Neuronal stem cell (in vitro differentiated cells): ENCODE measurements at regions not wholly inside any gene's neighbourhood (a gene's known extent, or its start where the extent isn't known, plus 50 kb on each side); places are given as distances from the start of the nearest gene placed in this dataset.

ENCODE experiments used
- DNase-seq: peaks from one replicate; pipeline ENCODE4 v3.0.0-alpha.2; 2013; ENCODE audit warnings: low spot score
- H2AFZ ChIP-seq: one replicate; pipeline ENCODE4 v1.6.1; 2013; ENCODE audit warnings: mild to moderate bottlenecking, low read length, inconsistent platforms
- H2AK5ac ChIP-seq: 2 replicates; pipeline ENCODE4 v1.6.1; 2013; ENCODE audit warnings: low read depth, mild to moderate bottlenecking, inconsistent platforms, low read length, moderate library complexity, mixed read lengths
- H2BK120ac ChIP-seq: 2 replicates; pipeline ENCODE4 v1.6.1; 2013; ENCODE audit warnings: low read depth, mild to moderate bottlenecking, inconsistent platforms, low read length, moderate library complexity, mixed read lengths
- H2BK12ac ChIP-seq: one replicate; pipeline ENCODE4 v1.6.1; 2013; ENCODE audit warnings: low read length, inconsistent platforms
- H2BK15ac ChIP-seq: 2 replicates; pipeline ENCODE4 v1.6.1; 2013; ENCODE audit warnings: mild to moderate bottlenecking, low read length, inconsistent platforms, mixed read lengths
- H2BK5ac ChIP-seq: one replicate; pipeline ENCODE4 v1.6.1; 2013; ENCODE audit warnings: inconsistent platforms, mild to moderate bottlenecking, low read length, moderate library complexity
- H3K14ac ChIP-seq: one replicate; pipeline ENCODE4 v1.6.1; 2013; ENCODE audit warnings: low read length, inconsistent platforms
- H3K18ac ChIP-seq: 2 replicates; pipeline ENCODE4 v1.6.1; 2013; ENCODE audit warnings: low read length, inconsistent platforms
- H3K23ac ChIP-seq: 2 replicates; pipeline ENCODE4 v1.6.1; 2013; ENCODE audit warnings: low read depth, mild to moderate bottlenecking, mixed read lengths, low read length, inconsistent platforms; ENCODE audit not compliant: poor library complexity
- H3K27ac ChIP-seq: replicated peaks from 3 replicates; pipeline ENCODE4 v1.5.1; 2013; ENCODE audit warnings: low read length, inconsistent platforms
- H3K27me3 ChIP-seq, 3 experiments: 2 replicates each; pipeline ENCODE4 v1.6.1; 2013; ENCODE audit warnings: low read length in 3 of 3, mild to moderate bottlenecking in 2 of 3, inconsistent platforms in 1 of 3, low read depth in 1 of 3, mixed read lengths in 1 of 3, moderate library complexity in 1 of 3; ENCODE audit not compliant: control insufficient read depth in 3 of 3, insufficient read depth in 3 of 3
- H3K36me3 ChIP-seq, 2 donors: replicated peaks in 1 of 2; 2 replicates each; pipeline ENCODE4 v1.6.1; 2013; ENCODE audit warnings: low read length in 2 of 2; ENCODE audit not compliant: control insufficient read depth in 2 of 2, insufficient read depth in 2 of 2
- H3K4ac ChIP-seq: 2 replicates; pipeline ENCODE4 v1.6.1; 2013; ENCODE audit warnings: inconsistent platforms, mild to moderate bottlenecking, low read length, moderate library complexity
- H3K4me1 ChIP-seq, 2 donors: 1 replicate in 1 of 2; 2 replicates in 1 of 2; pipeline ENCODE4 v1.6.1; 2013; ENCODE audit warnings: low read length in 2 of 2, low read depth in 1 of 2; ENCODE audit not compliant: control insufficient read depth in 2 of 2, insufficient read depth in 1 of 2
- H3K4me2 ChIP-seq: one replicate; pipeline ENCODE4 v1.6.1; 2013; ENCODE audit warnings: mild to moderate bottlenecking, low read length, inconsistent platforms; ENCODE audit not compliant: insufficient read depth, poor library complexity, severe bottlenecking
- H3K4me3 ChIP-seq, 2 donors: 2 replicates each; pipeline ENCODE4 v1.5.1; 2013; ENCODE audit warnings: low read length in 2 of 2, mild to moderate bottlenecking in 2 of 2, inconsistent platforms in 1 of 2, moderate library complexity in 1 of 2
- H3K79me1 ChIP-seq: one replicate; pipeline ENCODE4 v1.6.1; 2013; ENCODE audit warnings: low read depth, mild to moderate bottlenecking, inconsistent platforms, low read length, moderate library complexity
- H3K9ac ChIP-seq: one replicate; pipeline ENCODE4 v1.6.1; 2013; ENCODE audit warnings: mild to moderate bottlenecking, low read depth, low read length, inconsistent platforms; ENCODE audit not compliant: poor library complexity
- H3K9me3 ChIP-seq, 2 donors: replicated peaks in 1 of 2; 2 replicates each; pipeline versions ENCODE3 to v1.6.1; 2013; ENCODE audit warnings: low read length in 2 of 2, mild to moderate bottlenecking in 2 of 2, inconsistent platforms in 1 of 2, low read depth in 1 of 2, mixed read lengths in 1 of 2, moderate library complexity in 1 of 2; ENCODE audit not compliant: control insufficient read depth in 2 of 2, insufficient read depth in 1 of 2
- H4K8ac ChIP-seq: one replicate; pipeline ENCODE4 v1.6.1; 2013; ENCODE audit warnings: low read depth, mild to moderate bottlenecking, inconsistent platforms, low read length, moderate library complexity
- H4K91ac ChIP-seq: one replicate; pipeline ENCODE4 v1.6.1; 2013; ENCODE audit warnings: low read length, low read depth, mild to moderate bottlenecking, inconsistent platforms; ENCODE audit not compliant: poor library complexity
- WGBS, 2 donors: extraction: QIAGEN DNeasy Blood & Tissue Kit; methylation state at CpG; one replicate each; pipeline ENCODE4 v1.1.7; 2013; ENCODE audit warnings: missing lambda C conversion rate in 2 of 2, mixed read lengths in 1 of 2; ENCODE audit not compliant: insufficient read length in 2 of 2, insufficient replicate concordance in 1 of 2; ENCODE audit errors: extremely low coverage in 2 of 2; 5-methylcytosine and 5-hydroxymethylcytosine counted together

DNA sequence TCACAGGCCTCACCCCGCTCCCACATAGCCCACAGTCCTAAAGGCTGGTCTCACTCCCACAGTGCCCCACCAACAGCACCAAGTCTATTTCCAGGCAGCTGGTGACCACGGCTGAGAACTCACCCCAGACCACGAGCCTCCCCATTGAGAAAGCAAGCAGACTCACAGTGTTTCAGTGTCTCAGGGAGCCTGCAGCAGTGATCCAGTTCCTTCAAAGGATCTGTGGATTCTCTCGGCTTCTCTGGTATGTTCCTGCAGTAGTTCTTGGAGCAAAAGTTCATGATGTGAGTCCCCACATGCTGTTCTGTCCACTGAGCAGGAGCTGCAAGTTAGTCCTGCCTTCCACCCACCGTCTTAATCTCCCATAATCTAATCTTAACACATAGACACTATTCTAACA, 185.3 kb upstream of the CDH6 start:
- H2BK5ac ChIP-seq = no peak overlapping the region
- no peak overlapping the region for H2AFZ ChIP-seq
- H3K36me3 ChIP-seq = no peaks in the 10 kb centered on the region
- WGBS, 2 donors = no CpG with 5 or more reads among the region's 5 CpGs
- no peak overlapping the region for H4K8ac ChIP-seq
- H2BK15ac ChIP-seq = no peak overlapping the region
- no peak for DNase-seq
- H3K27me3 ChIP-seq = no peaks in the 10 kb centered on the region
- no peak overlapping the region for H3K4me3 ChIP-seq
- no peak overlapping the region for H4K91ac ChIP-seq
- H3K9me3 ChIP-seq = peaks cover 3 to 6% of the 10 kb centered on the region in 2 donors
- no peak overlapping the region for H3K23ac ChIP-seq
- H2BK12ac ChIP-seq = no peak overlapping the region
- H3K27ac ChIP-seq = no peak overlapping the region
- H3K4me1 ChIP-seq = peaks cover 0 to 1% of the 10 kb centered on the region in 2 donors
- no peaks in the 10 kb centered on the region for H3K79me1 ChIP-seq
- no peak overlapping the region for H3K4me2 ChIP-seq
- H2AK5ac ChIP-seq = no peak overlapping the region
- H3K9ac ChIP-seq = no peak overlapping the region
- H3K4ac ChIP-seq = no peak overlapping the region
- H2BK120ac ChIP-seq = no peak overlapping the region
- no peak overlapping the region for H3K14ac ChIP-seq
- H3K18ac ChIP-seq = peak overlapping the region; percentile 50

DNA sequence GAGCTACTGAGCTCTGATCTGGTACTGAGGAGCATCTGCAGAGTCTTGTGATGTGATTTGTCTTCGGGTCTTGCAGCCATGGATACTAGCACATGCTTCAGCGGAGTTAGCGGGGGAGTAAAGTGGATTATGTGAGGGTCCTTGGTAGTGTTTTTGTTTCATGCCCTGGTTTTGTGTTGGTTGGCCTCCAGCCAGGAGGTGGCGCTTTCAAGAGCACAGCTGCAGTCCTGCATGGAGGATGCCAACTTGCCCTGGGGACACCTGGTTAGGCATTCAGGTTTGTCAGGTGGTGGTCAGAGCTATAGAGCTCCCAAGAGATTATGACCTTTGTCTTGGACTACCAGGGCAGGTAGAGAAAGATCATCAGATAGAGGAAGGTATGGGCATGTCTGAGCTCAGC, 185.8 kb upstream of the CDH6 start:
- no peak overlapping the region for H4K91ac ChIP-seq
- no peak overlapping the region for H2BK5ac ChIP-seq
- H3K14ac ChIP-seq = no peak overlapping the region
- H3K4me1 ChIP-seq = peaks cover 0 to 1% of the 10 kb centered on the region in 2 donors
- no peak for DNase-seq
- no peak overlapping the region for H2AFZ ChIP-seq
- H3K27me3 ChIP-seq = no peaks in the 10 kb centered on the region
- peak overlapping the region; percentile 50 for H3K18ac ChIP-seq
- H2BK120ac ChIP-seq = no peak overlapping the region
- no CpG with 5 or more reads among the region's 4 CpGs for WGBS, 2 donors
- H4K8ac ChIP-seq = no peak overlapping the region
- no peak overlapping the region for H2AK5ac ChIP-seq
- no peak overlapping the region for H2BK12ac ChIP-seq
- H3K79me1 ChIP-seq = no peaks in the 10 kb centered on the region
- no peak overlapping the region for H2BK15ac ChIP-seq
- H3K4me3 ChIP-seq = no peak overlapping the region
- H3K4ac ChIP-seq = no peak overlapping the region
- no peak overlapping the region for H3K9ac ChIP-seq
- no peak overlapping the region for H3K4me2 ChIP-seq
- H3K27ac ChIP-seq = no peak overlapping the region
- H3K23ac ChIP-seq = no peak overlapping the region
- peaks cover 3 to 6% of the 10 kb centered on the region in 2 donors for H3K9me3 ChIP-seq
- no peaks in the 10 kb centered on the region for H3K36me3 ChIP-seq

GRCh38 chr5:31000287-31000686, 193.2 kb upstream of the CDH6 start:
- H2BK5ac ChIP-seq = no peak overlapping the region
- peaks cover 0 to 4% of the 10 kb centered on the region in 2 donors for H3K9me3 ChIP-seq
- H3K27ac ChIP-seq = no peak overlapping the region
- no peak overlapping the region for H3K4me2 ChIP-seq
- no peak overlapping the region for H3K14ac ChIP-seq
- no peak overlapping the region for H2BK15ac ChIP-seq
- H3K27me3 ChIP-seq = no peaks in the 10 kb centered on the region
- no peak overlapping the region for H2AK5ac ChIP-seq
- H3K18ac ChIP-seq = no peak overlapping the region
- H3K79me1 ChIP-seq = no peaks in the 10 kb centered on the region
- H2AFZ ChIP-seq = no peak overlapping the region
- no peak overlapping the region for H2BK120ac ChIP-seq
- no CpG with 5 or more reads among the region's 3 CpGs for WGBS, 2 donors
- no peak overlapping the region for H4K8ac ChIP-seq
- peaks cover 0 to 6% of the 10 kb centered on the region in 2 donors for H3K4me1 ChIP-seq
- H3K4ac ChIP-seq = no peak overlapping the region
- DNase-seq = no peak
- no peak overlapping the region for H3K9ac ChIP-seq
- no peak overlapping the region for H3K4me3 ChIP-seq
- H3K23ac ChIP-seq = no peak overlapping the region
- no peak overlapping the region for H2BK12ac ChIP-seq
- H3K36me3 ChIP-seq = no peaks in the 10 kb centered on the region
- no peak overlapping the region for H4K91ac ChIP-seq

- Histone ChIP-seq H3K4ac (no peak overlapping the region), H2BK12ac (no peak overlapping the region)
- WGBS, 2 donors = no CpG with 5 or more reads among the region's 1 CpG
Measured at GRCh38 chr5:30997681-30998080, 195.8 kb upstream of the CDH6 start.

More at GRCh38 chr5:30997681-30998080, 195.8 kb upstream of the CDH6 start:
- Histone ChIP-seq H3K14ac (no peak overlapping the region), H4K91ac (no peak overlapping the region), H2AK5ac (no peak overlapping the region), H3K23ac (no peak overlapping the region), H3K79me1 (no peaks in the 10 kb centered on the region), H2BK15ac (no peak overlapping the region), H3K27me3 (no peaks in the 10 kb centered on the region), H3K27ac (no peak overlapping the region), H3K4me1 (peaks cover 5 to 23% of the 10 kb centered on the region in 2 donors), H3K4me3 (no peak overlapping the region), H3K18ac (no peak overlapping the region), H2BK120ac (no peak overlapping the region), H3K9me3 (peaks cover 0 to 9% of the 10 kb centered on the region in 2 donors), H3K36me3 (no peaks in the 10 kb centered on the region), H3K9ac (no peak overlapping the region), H2BK5ac (no peak overlapping the region), H4K8ac (no peak overlapping the region), H3K4me2 (no peak overlapping the region), H2AFZ (no peak overlapping the region)
- no peak for DNase-seq
